Nephron progenitor cell (in vitro differentiated cells): ENCODE measurements at regions not wholly inside any gene's neighbourhood (a gene's known extent, or its start where the extent isn't known, plus 50 kb on each side); places are given as distances from the start of the nearest gene placed in this dataset.

ENCODE experiments used
- DNase-seq: peaks from one replicate; pipeline ENCODE4 v3.0.0; 2021
- H3K27ac Mint-ChIP-seq: 2 replicates; pipeline ENCODE4 v1.8.0; 2021; ENCODE audit warnings: mild to moderate bottlenecking, moderate library complexity, mixed read lengths
- H3K27me3 Mint-ChIP-seq: 2 replicates; pipeline ENCODE4 v1.8.0; 2021; ENCODE audit warnings: mild to moderate bottlenecking, low read depth, mixed read lengths; ENCODE audit not compliant: poor library complexity
- H3K36me3 Mint-ChIP-seq: 2 replicates; pipeline ENCODE4 v1.8.0; 2021; ENCODE audit warnings: low read depth, mixed read lengths
- H3K4me1 Mint-ChIP-seq: 2 replicates; pipeline ENCODE4 v1.8.0; 2021; ENCODE audit warnings: mixed read lengths
- H3K4me3 Mint-ChIP-seq: 2 replicates; pipeline ENCODE4 v1.8.0; 2021; ENCODE audit warnings: mild to moderate bottlenecking, moderate library complexity, mixed read lengths
- H3K9me3 Mint-ChIP-seq: 2 replicates; pipeline ENCODE4 v1.8.0; 2021; ENCODE audit warnings: mild to moderate bottlenecking, moderate library complexity, mixed read lengths
- TF ChIP-seq, protein P1 (sequence below): fragments of 200-600 bp; sonication (generic); IDR thresholded peaks from 2 replicates; pipeline ENCODE4 v1.5.0; 2021; ENCODE audit warnings: antibody characterized with exemption

DNA sequence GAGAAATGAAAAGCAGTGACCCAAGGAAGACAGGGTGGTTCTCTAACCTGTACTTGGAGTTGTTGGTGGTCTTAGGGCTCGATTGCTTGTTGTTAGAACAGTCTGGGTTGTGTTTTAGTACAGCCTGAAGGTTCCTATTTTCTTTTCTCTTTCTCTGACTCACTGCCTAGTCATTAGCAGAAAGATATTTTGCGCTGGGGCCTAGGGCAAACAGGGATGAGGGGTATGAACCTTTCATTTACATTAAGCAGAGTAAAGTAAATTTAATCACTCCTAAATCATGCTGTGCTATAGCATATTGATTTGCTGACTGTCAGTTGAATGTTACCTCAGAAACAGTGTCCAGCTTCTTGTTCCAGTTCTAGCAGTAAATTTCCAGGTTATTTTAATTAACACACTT is 197.2 kb downstream of the RWDD3 start:
- no peak overlapping the region for H3K27ac Mint-ChIP-seq
- no peak for DNase-seq
- H3K4me3 Mint-ChIP-seq = no peak overlapping the region
- TF ChIP-seq, protein P1, sequence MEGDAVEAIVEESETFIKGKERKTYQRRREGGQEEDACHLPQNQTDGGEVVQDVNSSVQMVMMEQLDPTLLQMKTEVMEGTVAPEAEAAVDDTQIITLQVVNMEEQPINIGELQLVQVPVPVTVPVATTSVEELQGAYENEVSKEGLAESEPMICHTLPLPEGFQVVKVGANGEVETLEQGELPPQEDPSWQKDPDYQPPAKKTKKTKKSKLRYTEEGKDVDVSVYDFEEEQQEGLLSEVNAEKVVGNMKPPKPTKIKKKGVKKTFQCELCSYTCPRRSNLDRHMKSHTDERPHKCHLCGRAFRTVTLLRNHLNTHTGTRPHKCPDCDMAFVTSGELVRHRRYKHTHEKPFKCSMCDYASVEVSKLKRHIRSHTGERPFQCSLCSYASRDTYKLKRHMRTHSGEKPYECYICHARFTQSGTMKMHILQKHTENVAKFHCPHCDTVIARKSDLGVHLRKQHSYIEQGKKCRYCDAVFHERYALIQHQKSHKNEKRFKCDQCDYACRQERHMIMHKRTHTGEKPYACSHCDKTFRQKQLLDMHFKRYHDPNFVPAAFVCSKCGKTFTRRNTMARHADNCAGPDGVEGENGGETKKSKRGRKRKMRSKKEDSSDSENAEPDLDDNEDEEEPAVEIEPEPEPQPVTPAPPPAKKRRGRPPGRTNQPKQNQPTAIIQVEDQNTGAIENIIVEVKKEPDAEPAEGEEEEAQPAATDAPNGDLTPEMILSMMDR = no peak
- H3K9me3 Mint-ChIP-seq = peaks cover 4% of the 10 kb centered on the region
- H3K36me3 Mint-ChIP-seq = no peaks in the 10 kb centered on the region
- H3K27me3 Mint-ChIP-seq = no peaks in the 10 kb centered on the region
- peaks cover under 1% of the 10 kb centered on the region for H3K4me1 Mint-ChIP-seq

- Mint-ChIP-seq H3K27me3 (no peaks in the 10 kb centered on the region), H3K27ac (no peak overlapping the region), H3K36me3 (no peaks in the 10 kb centered on the region), H3K4me3 (no peak overlapping the region), H3K9me3 (peaks cover 4% of the 10 kb centered on the region), H3K4me1 (no peaks in the 10 kb centered on the region)
- TF ChIP-seq, protein P1 = no peak
- no peak for DNase-seq
Observed at GRCh38 chr1:95435611-95436010, 201.6 kb downstream of the RWDD3 start.

GRCh38 chr1:95437011-95437410 is 203.0 kb downstream of the RWDD3 start:
- DNase-seq = no peak
- Mint-ChIP-seq H3K27me3 (no peaks in the 10 kb centered on the region), H3K27ac (no peak overlapping the region), H3K4me3 (no peak overlapping the region), H3K4me1 (no peaks in the 10 kb centered on the region), H3K36me3 (no peaks in the 10 kb centered on the region), H3K9me3 (peaks cover 4% of the 10 kb centered on the region)
- TF ChIP-seq, protein P1 = no peak

GRCh38 chr1:95437781-95438180 is 203.8 kb downstream of the RWDD3 start:
- TF ChIP-seq, protein P1 = no peak
- Mint-ChIP-seq H3K27me3 (no peaks in the 10 kb centered on the region), H3K9me3 (peaks cover 4% of the 10 kb centered on the region), H3K4me1 (no peaks in the 10 kb centered on the region), H3K36me3 (no peaks in the 10 kb centered on the region), H3K4me3 (no peak overlapping the region), H3K27ac (no peak overlapping the region)
- DNase-seq = no peak

GRCh38 chr1:95438218-95438948 is 204.4 kb downstream of the RWDD3 start:
- H3K4me3 Mint-ChIP-seq = no peak overlapping the region
- H3K27ac Mint-ChIP-seq = no peak overlapping the region
- TF ChIP-seq, protein P1 = no peak
- H3K9me3 Mint-ChIP-seq = peaks cover 4% of the 10 kb centered on the region
- H3K27me3 Mint-ChIP-seq = no peaks in the 10 kb centered on the region
- H3K4me1 Mint-ChIP-seq = no peaks in the 10 kb centered on the region
- DNase-seq = no peak
- H3K36me3 Mint-ChIP-seq = no peaks in the 10 kb centered on the region

GRCh38 chr1:95440511-95440910 is 206.5 kb downstream of the RWDD3 start:
- H3K27ac Mint-ChIP-seq = peak overlapping the region; percentile 55
- peaks cover 2% of the 10 kb centered on the region for H3K27me3 Mint-ChIP-seq
- H3K4me3 Mint-ChIP-seq = no peak overlapping the region
- no peaks in the 10 kb centered on the region for H3K36me3 Mint-ChIP-seq
- TF ChIP-seq, protein P1 = no peak
- no peaks in the 10 kb centered on the region for H3K4me1 Mint-ChIP-seq
- no peaks in the 10 kb centered on the region for H3K9me3 Mint-ChIP-seq
- DNase-seq = no peak
